PC-3 (cell line): ENCODE measurements at regions not wholly inside any gene's neighbourhood (a gene's known extent, or its start where the extent isn't known, plus 50 kb on each side); places are given as distances from the start of the nearest gene placed in this dataset.

Experiments used
- EZH2 ChIP-seq: fragments of 300-600 bp; sonication (generic); IDR thresholded peaks from one replicate; pipeline ENCODE4 v1.6.1; 2017; ENCODE audit warnings: antibody characterized with exemption, mild to moderate bottlenecking, low read length; ENCODE audit not compliant: unreplicated experiment
- TF ChIP-seq, protein P1 (sequence below): fragments of 300-600 bp; sonication (generic); conservative IDR thresholded peaks from 2 replicates; pipeline ENCODE4 v1.5.1; 2017; ENCODE audit warnings: antibody characterized with exemption, low read depth, mild to moderate bottlenecking, low read length

DNA sequence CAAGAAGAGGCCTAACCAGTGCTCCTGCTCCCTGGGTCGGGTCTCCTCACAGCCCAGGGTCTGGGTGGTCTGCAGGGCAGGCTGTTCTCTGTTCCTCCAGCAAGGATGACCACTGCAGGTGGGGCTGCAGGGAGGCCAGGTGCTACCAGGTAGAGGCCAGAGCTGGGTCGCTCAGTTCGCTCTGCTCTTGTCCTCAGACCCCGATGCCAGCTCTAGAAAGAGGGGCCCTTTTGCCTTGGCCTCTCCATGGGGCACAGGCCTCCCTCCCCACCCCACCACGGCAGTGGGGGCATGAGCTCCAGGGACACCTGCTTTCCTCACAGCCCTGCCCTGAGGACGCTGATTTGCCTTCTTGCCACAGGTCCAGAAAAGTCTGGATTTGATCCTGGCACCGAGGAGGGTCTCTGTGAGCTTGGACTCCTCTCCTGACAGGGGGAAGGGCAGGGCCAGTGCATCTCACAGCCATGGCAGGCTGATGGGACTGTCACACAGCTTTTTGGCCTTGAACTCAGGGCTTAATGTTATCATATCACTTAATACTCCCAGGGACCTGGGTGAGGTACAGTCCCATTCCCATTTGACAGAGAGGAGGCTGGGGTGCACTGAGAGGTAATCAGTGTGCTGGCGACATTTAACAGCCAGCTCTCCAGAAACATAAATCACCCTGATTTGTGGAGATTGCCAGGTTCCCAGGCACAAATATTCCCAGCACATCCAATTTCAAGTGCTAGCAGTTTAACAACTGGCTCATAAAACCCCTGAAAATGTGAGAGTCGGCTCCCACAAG is 273.0 kb upstream of the SFSWAP start:
- TF ChIP-seq, protein P1, sequence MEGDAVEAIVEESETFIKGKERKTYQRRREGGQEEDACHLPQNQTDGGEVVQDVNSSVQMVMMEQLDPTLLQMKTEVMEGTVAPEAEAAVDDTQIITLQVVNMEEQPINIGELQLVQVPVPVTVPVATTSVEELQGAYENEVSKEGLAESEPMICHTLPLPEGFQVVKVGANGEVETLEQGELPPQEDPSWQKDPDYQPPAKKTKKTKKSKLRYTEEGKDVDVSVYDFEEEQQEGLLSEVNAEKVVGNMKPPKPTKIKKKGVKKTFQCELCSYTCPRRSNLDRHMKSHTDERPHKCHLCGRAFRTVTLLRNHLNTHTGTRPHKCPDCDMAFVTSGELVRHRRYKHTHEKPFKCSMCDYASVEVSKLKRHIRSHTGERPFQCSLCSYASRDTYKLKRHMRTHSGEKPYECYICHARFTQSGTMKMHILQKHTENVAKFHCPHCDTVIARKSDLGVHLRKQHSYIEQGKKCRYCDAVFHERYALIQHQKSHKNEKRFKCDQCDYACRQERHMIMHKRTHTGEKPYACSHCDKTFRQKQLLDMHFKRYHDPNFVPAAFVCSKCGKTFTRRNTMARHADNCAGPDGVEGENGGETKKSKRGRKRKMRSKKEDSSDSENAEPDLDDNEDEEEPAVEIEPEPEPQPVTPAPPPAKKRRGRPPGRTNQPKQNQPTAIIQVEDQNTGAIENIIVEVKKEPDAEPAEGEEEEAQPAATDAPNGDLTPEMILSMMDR: no peak
- TF ChIP-seq EZH2: no peak
